PC-9 (cell line): ENCODE measurements at regions not wholly inside any gene's neighbourhood (a gene's known extent, or its start where the extent isn't known, plus 50 kb on each side); places are given as distances from the start of the nearest gene placed in this dataset.

Experiments used
- CTCF ChIP-seq: fragments of 200-600 bp; sonication (generic); conservative IDR thresholded peaks from 2 replicates; pipeline ENCODE4 v1.6.1; 2017; ENCODE audit warnings: mixed run types, antibody characterized with exemption, mild to moderate bottlenecking, moderate library complexity
- EZH2 ChIP-seq: fragments of 200-600 bp; sonication (generic); IDR thresholded peaks from 2 replicates; pipeline ENCODE4 v1.8.0; 2017; ENCODE audit warnings: antibody characterized with exemption, low read depth

- no peak for TF ChIP-seq CTCF
- TF ChIP-seq EZH2, result no peak
Measured at GRCh38 chr5:167684251-167684650, 607.2 kb upstream of the WWC1 start.
